ACC112 (cell line): ENCODE measurements at regions not wholly inside any gene's neighbourhood (a gene's known extent, or its start where the extent isn't known, plus 50 kb on each side); places are given as distances from the start of the nearest gene placed in this dataset.

Source experiments
- H2AFZ ChIP-seq: fragments of 200-600 bp; sonication (generic); one replicate; pipeline ENCODE4 v1.6.0; 2017; ENCODE audit warnings: antibody characterized with exemption, low read length; ENCODE audit not compliant: unreplicated experiment
- H3K27ac ChIP-seq: fragments of 200-600 bp; sonication (generic); 2 replicates; pipeline ENCODE4 v1.5.1; 2014; ENCODE audit warnings: low read depth, mild to moderate bottlenecking, antibody characterized with exemption, low read length, moderate library complexity
- H3K27me3 ChIP-seq: fragments of 200-600 bp; sonication (generic); 2 replicates; pipeline ENCODE4 v1.6.1; 2014; ENCODE audit warnings: mild to moderate bottlenecking, antibody characterized with exemption, low read length, moderate library complexity, mixed read lengths; ENCODE audit not compliant: insufficient read depth
- H3K36me3 ChIP-seq: fragments of 200-600 bp; sonication (generic); 2 replicates; pipeline ENCODE4 v1.6.1; 2016; ENCODE audit warnings: mild to moderate bottlenecking, antibody characterized with exemption, low read length, moderate library complexity, mixed read lengths; ENCODE audit not compliant: insufficient read depth
- H3K4me1 ChIP-seq: fragments of 200-600 bp; sonication (generic); one replicate; pipeline ENCODE4 v1.6.1; 2016; ENCODE audit warnings: low read length, mixed read lengths; ENCODE audit not compliant: insufficient read depth, unreplicated experiment, control insufficient read depth
- H3K4me3 ChIP-seq: fragments of 200-600 bp; sonication (generic); 2 replicates; pipeline ENCODE4 v1.5.1; 2014; ENCODE audit warnings: mild to moderate bottlenecking, low read depth, low read length
- H3K79me2 ChIP-seq: fragments of 200-600 bp; sonication (generic); one replicate; pipeline ENCODE4 v1.6.0; 2016; ENCODE audit warnings: low read length; ENCODE audit not compliant: control insufficient read depth, unreplicated experiment, insufficient read depth

DNA sequence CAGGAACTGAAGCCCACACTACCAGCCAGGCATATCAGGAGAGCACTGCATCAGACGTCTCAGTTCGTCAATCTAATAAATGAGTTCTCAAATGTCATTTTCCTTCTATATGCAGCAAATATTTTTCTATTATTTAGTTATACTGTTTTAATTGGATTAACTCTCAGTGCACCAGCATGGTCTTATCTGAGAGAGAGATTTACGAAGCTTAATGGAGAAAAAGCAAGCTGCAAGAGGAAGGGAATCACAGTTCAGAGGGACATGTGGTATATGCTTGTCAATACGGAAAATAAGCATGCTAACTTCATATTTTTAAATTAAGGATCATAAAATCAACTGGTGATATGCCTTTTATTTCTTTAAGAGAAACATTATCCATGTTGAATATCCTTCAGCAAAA is 213.1 kb upstream of the NECTIN3 start:
- Histone ChIP-seq H3K4me3 (no peak overlapping the region), H3K27ac (no peak overlapping the region), H3K27me3 (no peaks in the 10 kb centered on the region), H2AFZ (no peak overlapping the region), H3K36me3 (no peaks in the 10 kb centered on the region), H3K4me1 (no peaks in the 10 kb centered on the region), H3K79me2 (no peaks in the 10 kb centered on the region)

- Histone ChIP-seq H3K79me2 (no peaks in the 10 kb centered on the region), H3K36me3 (no peaks in the 10 kb centered on the region), H2AFZ (no peak overlapping the region), H3K4me1 (no peaks in the 10 kb centered on the region), H3K27ac (no peak overlapping the region), H3K27me3 (no peaks in the 10 kb centered on the region), H3K4me3 (no peak overlapping the region)
These were observed 212.3 kb upstream of the NECTIN3 start for GRCh38 chr3:110859336-110859735.

DNA sequence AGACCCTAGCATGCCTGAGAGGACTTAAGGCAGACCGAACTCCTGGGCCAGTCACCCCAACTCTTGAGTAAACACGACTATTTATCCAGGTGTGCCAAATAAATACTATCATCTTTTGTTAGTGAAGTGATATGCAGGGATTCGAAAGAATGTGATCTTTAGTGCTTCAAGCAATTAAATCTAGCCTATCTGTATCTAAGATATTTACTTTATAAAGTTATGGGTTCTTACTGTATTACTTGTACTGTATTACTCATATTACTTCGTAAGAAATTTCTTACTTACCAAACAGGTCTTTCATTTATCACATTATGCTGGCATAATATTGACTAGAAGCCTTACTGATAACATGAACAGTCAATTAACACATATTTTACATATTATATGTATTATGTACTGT is 211.6 kb upstream of the NECTIN3 start:
- Histone ChIP-seq H3K27ac (no peak overlapping the region), H3K4me3 (no peak overlapping the region), H3K4me1 (no peaks in the 10 kb centered on the region), H3K79me2 (no peaks in the 10 kb centered on the region), H3K36me3 (no peaks in the 10 kb centered on the region), H3K27me3 (no peaks in the 10 kb centered on the region), H2AFZ (no peak overlapping the region)

DNA sequence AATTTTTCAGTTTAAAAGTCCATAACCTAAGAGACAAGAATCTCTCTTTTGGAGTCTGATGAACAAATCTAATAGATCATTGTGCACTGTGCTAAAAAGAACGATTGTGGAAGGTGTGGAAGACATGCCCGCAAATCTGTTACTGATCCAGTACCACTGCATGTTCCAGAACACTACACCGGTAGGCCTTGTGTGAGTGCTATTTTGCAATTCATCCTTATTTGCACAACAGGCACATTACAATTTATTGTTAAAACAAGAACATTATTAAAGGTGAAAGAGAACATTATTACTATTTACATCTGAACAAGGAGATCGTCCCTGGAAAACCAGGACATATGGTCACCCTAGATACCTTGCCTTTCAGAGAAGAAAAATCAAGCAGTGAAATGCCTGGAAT is 205.7 kb upstream of the NECTIN3 start:
- no peak overlapping the region for H3K4me3 ChIP-seq
- H3K27me3 ChIP-seq = no peaks in the 10 kb centered on the region
- no peak overlapping the region for H2AFZ ChIP-seq
- no peaks in the 10 kb centered on the region for H3K4me1 ChIP-seq
- H3K79me2 ChIP-seq = no peaks in the 10 kb centered on the region
- no peak overlapping the region for H3K27ac ChIP-seq
- H3K36me3 ChIP-seq = no peaks in the 10 kb centered on the region

DNA sequence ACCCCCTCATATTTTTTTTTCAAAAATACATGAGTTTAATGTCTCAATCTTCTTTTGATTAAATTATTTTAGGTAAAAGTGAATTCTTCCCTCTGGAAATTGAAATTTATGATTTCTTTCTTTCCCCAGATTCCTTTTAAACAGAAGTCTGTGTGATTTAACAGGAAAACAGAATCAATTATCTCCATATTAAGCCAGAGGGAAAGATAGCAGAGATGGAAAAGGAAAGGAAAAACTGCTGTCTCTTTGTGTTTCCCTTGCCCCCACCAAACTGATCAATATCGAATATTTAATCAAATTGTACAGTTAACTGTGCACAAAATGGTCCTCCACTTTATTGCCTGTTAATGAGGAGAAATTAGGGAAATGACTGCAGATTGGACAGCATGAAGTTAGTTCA is 203.5 kb upstream of the NECTIN3 start:
- no peak overlapping the region for H2AFZ ChIP-seq
- H3K4me1 ChIP-seq = no peaks in the 10 kb centered on the region

GRCh38 chr3:110869736-110870135 is 201.9 kb upstream of the NECTIN3 start:
- no peak overlapping the region for H2AFZ ChIP-seq
- no peaks in the 10 kb centered on the region for H3K4me1 ChIP-seq

More for the DNA sequence above, 203.5 kb upstream of the NECTIN3 start:
- no peak overlapping the region for H3K4me3 ChIP-seq
- H3K79me2 ChIP-seq = no peaks in the 10 kb centered on the region
- no peak overlapping the region for H3K27ac ChIP-seq
- no peaks in the 10 kb centered on the region for H3K27me3 ChIP-seq
- no peaks in the 10 kb centered on the region for H3K36me3 ChIP-seq

GRCh38 chr3:110871869-110872268 is 199.7 kb upstream of the NECTIN3 start:
- Histone ChIP-seq H3K4me1 (no peaks in the 10 kb centered on the region), H3K79me2 (no peaks in the 10 kb centered on the region), H3K27ac (no peak overlapping the region), H3K4me3 (no peak overlapping the region), H2AFZ (no peak overlapping the region), H3K36me3 (no peaks in the 10 kb centered on the region), H3K27me3 (no peaks in the 10 kb centered on the region)

More at GRCh38 chr3:110869736-110870135, 201.9 kb upstream of the NECTIN3 start:
- no peaks in the 10 kb centered on the region for H3K79me2 ChIP-seq
- H3K36me3 ChIP-seq = no peaks in the 10 kb centered on the region
- H3K27me3 ChIP-seq = no peaks in the 10 kb centered on the region
- no peak overlapping the region for H3K27ac ChIP-seq
- no peak overlapping the region for H3K4me3 ChIP-seq

GRCh38 chr3:110878692-110879091 is 192.9 kb upstream of the NECTIN3 start:
- Histone ChIP-seq H3K4me1 (peaks cover 6% of the 10 kb centered on the region), H2AFZ (no peak overlapping the region), H3K79me2 (no peaks in the 10 kb centered on the region), H3K27ac (no peak overlapping the region), H3K27me3 (no peaks in the 10 kb centered on the region), H3K36me3 (no peaks in the 10 kb centered on the region), H3K4me3 (no peak overlapping the region)

DNA sequence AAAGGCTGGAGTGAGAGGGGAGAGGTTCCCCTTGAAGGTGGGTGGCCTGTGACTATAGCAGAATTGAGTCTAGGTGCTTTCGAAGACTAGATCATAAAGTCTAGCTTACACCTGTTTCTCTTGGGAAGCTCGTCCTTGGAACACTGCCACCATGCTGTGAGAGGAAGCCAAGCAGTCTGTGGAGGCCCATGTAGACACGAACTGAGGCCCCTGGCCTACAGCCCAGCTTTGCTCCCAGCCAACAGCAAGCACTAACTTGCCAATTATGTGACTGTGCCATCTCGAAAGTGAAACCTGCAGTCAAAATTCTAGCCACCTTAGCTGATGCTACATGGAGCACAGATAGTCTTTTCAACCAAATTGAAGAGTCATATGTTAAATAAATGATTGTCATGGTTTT is 190.5 kb upstream of the NECTIN3 start:
- H3K36me3 ChIP-seq = no peaks in the 10 kb centered on the region
- no peak overlapping the region for H2AFZ ChIP-seq
- no peaks in the 10 kb centered on the region for H3K27me3 ChIP-seq
- H3K79me2 ChIP-seq = no peaks in the 10 kb centered on the region
- H3K4me1 ChIP-seq = peaks cover 6% of the 10 kb centered on the region
- no peak overlapping the region for H3K4me3 ChIP-seq
- no peak overlapping the region for H3K27ac ChIP-seq

GRCh38 chr3:110886222-110886893 is 185.3 kb upstream of the NECTIN3 start:
- H3K27ac ChIP-seq = no peak overlapping the region
- H3K36me3 ChIP-seq = no peaks in the 10 kb centered on the region
- no peaks in the 10 kb centered on the region for H3K27me3 ChIP-seq
- H3K4me3 ChIP-seq = no peak overlapping the region
- H3K4me1 ChIP-seq = peaks cover 3% of the 10 kb centered on the region
- H2AFZ ChIP-seq = no peak overlapping the region
- H3K79me2 ChIP-seq = no peaks in the 10 kb centered on the region

- no peaks in the 10 kb centered on the region for H3K79me2 ChIP-seq
- H3K27ac ChIP-seq = no peak overlapping the region
- H3K36me3 ChIP-seq = no peaks in the 10 kb centered on the region
- no peaks in the 10 kb centered on the region for H3K27me3 ChIP-seq
- no peak overlapping the region for H2AFZ ChIP-seq
- H3K4me1 ChIP-seq = no peaks in the 10 kb centered on the region
- no peak overlapping the region for H3K4me3 ChIP-seq
These were observed 184.4 kb upstream of the NECTIN3 start for GRCh38 chr3:110887176-110887575.
